Islet precursor cell (in vitro differentiated cells): ENCODE measurements at regions not wholly inside any gene's neighbourhood (a gene's known extent, or its start where the extent isn't known, plus 50 kb on each side); places are given as distances from the start of the nearest gene placed in this dataset.

ENCODE experiments used
- DNase-seq: peaks from one replicate; pipeline ENCODE4 v3.0.0-alpha.2; 2018

- no peak for DNase-seq
Observed at GRCh38 chr16:85466304-85466700, 146.8 kb upstream of the GSE1 start.

- DNase-seq, result no peak
Observed at GRCh38 chr16:85466989-85467388, 146.1 kb upstream of the GSE1 start.

- DNase-seq, result no peak
Observed at GRCh38 chr16:85469929-85470590, 143.1 kb upstream of the GSE1 start.

GRCh38 chr16:85470873-85471272 lies 142.2 kb upstream of the GSE1 start:
- no peak for DNase-seq

GRCh38 chr16:85471469-85472431 lies 141.4 kb upstream of the GSE1 start:
- peak; percentile 82 for DNase-seq

GRCh38 chr16:85472514-85472913 lies 140.6 kb upstream of the GSE1 start:
- no peak for DNase-seq

GRCh38 chr16:85473323-85473722 lies 139.8 kb upstream of the GSE1 start:
- DNase-seq, result no peak

- DNase-seq, result no peak
Observed at GRCh38 chr16:85473909-85474620, 139.1 kb upstream of the GSE1 start.

GRCh38 chr16:85474621-85475217 lies 138.4 kb upstream of the GSE1 start:
- no peak for DNase-seq

GRCh38 chr16:85475233-85475632 lies 137.9 kb upstream of the GSE1 start:
- DNase-seq, result no peak

GRCh38 chr16:85475691-85476300 lies 137.3 kb upstream of the GSE1 start:
- no peak for DNase-seq

- no peak for DNase-seq
Observed at GRCh38 chr16:85476389-85476788, 136.7 kb upstream of the GSE1 start.

- DNase-seq, result no peak
Observed at GRCh38 chr16:85477801-85478363, 135.2 kb upstream of the GSE1 start.

GRCh38 chr16:85479972-85480726 lies 133.0 kb upstream of the GSE1 start:
- peak; percentile 78 for DNase-seq

- DNase-seq, result no peak
Observed at GRCh38 chr16:85480727-85481101, 132.4 kb upstream of the GSE1 start.

GRCh38 chr16:85481206-85481605 lies 131.9 kb upstream of the GSE1 start:
- no peak for DNase-seq

GRCh38 chr16:85481738-85482137 lies 131.4 kb upstream of the GSE1 start:
- DNase-seq, result no peak

- no peak for DNase-seq
Observed at GRCh38 chr16:85483424-85483823, 129.7 kb upstream of the GSE1 start.

GRCh38 chr16:85484347-85485300 lies 128.5 kb upstream of the GSE1 start:
- no peak for DNase-seq

GRCh38 chr16:85485379-85485778 lies 127.7 kb upstream of the GSE1 start:
- DNase-seq, result no peak
